Glutamatergic neuron (in vitro differentiated cells): ENCODE measurements at regions not wholly inside any gene's neighbourhood (a gene's known extent, or its start where the extent isn't known, plus 50 kb on each side); places are given as distances from the start of the nearest gene placed in this dataset.

Source experiments
- DNase-seq: peaks from one replicate; pipeline ENCODE4 v3.0.0; 2022
- H3K27ac Mint-ChIP-seq: one replicate; pipeline ENCODE4 v1.8.0; 2020; ENCODE audit warnings: mild to moderate bottlenecking, mixed read lengths, inconsistent platforms; ENCODE audit not compliant: unreplicated experiment
- H3K27me3 Mint-ChIP-seq: one replicate; pipeline ENCODE4 v1.8.0; 2020; ENCODE audit warnings: mild to moderate bottlenecking, moderate library complexity, mixed read lengths, inconsistent platforms; ENCODE audit not compliant: unreplicated experiment
- H3K36me3 Mint-ChIP-seq: one replicate; pipeline ENCODE4 v1.8.0; 2020; ENCODE audit warnings: mild to moderate bottlenecking, mixed read lengths, inconsistent platforms; ENCODE audit not compliant: unreplicated experiment
- H3K4me1 Mint-ChIP-seq: one replicate; pipeline ENCODE4 v1.8.0; 2020; ENCODE audit warnings: mild to moderate bottlenecking, low read depth, mixed read lengths, inconsistent platforms; ENCODE audit not compliant: unreplicated experiment
- H3K4me3 Mint-ChIP-seq: one replicate; pipeline ENCODE4 v1.8.0; 2020; ENCODE audit warnings: mild to moderate bottlenecking, mixed read lengths, inconsistent platforms; ENCODE audit not compliant: unreplicated experiment
- H3K9me3 Mint-ChIP-seq: one replicate; pipeline ENCODE4 v1.8.0; 2020; ENCODE audit warnings: mild to moderate bottlenecking, moderate library complexity, mixed read lengths, inconsistent platforms; ENCODE audit not compliant: unreplicated experiment
- TF ChIP-seq, protein P1 (sequence below): fragments of 200-600 bp; sonication (generic); IDR thresholded peaks from one replicate; pipeline ENCODE4 v1.5.0; 2021; ENCODE audit not compliant: partially characterized antibody, unreplicated experiment

DNA sequence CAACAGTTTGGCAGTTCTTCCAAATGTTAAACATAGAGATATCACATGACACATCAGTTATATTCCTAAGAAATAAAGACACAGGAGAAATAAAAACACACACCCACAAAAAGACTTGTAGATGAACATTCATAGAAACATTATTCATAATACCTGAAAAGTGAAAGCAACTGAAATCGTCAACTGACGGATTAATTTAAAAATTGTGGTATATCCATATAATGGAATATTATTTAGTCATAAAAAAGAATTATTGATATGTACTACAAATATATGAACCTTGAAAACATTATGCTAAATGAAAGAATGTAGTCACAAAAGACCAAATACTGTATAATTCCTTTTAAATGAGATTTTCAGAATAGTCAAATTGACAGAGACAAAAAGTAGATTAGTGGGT, 330.2 kb upstream of the CD180 start:
- no peak for DNase-seq
- no peak overlapping the region for H3K4me3 Mint-ChIP-seq
- H3K9me3 Mint-ChIP-seq, result peaks cover 3% of the 10 kb centered on the region
- peaks cover 2% of the 10 kb centered on the region for H3K27me3 Mint-ChIP-seq
- H3K27ac Mint-ChIP-seq, result no peak overlapping the region
- TF ChIP-seq, protein P1, sequence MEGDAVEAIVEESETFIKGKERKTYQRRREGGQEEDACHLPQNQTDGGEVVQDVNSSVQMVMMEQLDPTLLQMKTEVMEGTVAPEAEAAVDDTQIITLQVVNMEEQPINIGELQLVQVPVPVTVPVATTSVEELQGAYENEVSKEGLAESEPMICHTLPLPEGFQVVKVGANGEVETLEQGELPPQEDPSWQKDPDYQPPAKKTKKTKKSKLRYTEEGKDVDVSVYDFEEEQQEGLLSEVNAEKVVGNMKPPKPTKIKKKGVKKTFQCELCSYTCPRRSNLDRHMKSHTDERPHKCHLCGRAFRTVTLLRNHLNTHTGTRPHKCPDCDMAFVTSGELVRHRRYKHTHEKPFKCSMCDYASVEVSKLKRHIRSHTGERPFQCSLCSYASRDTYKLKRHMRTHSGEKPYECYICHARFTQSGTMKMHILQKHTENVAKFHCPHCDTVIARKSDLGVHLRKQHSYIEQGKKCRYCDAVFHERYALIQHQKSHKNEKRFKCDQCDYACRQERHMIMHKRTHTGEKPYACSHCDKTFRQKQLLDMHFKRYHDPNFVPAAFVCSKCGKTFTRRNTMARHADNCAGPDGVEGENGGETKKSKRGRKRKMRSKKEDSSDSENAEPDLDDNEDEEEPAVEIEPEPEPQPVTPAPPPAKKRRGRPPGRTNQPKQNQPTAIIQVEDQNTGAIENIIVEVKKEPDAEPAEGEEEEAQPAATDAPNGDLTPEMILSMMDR, result no peak
- H3K36me3 Mint-ChIP-seq, result peaks cover 11% of the 10 kb centered on the region
- H3K4me1 Mint-ChIP-seq, result no peaks in the 10 kb centered on the region

DNA sequence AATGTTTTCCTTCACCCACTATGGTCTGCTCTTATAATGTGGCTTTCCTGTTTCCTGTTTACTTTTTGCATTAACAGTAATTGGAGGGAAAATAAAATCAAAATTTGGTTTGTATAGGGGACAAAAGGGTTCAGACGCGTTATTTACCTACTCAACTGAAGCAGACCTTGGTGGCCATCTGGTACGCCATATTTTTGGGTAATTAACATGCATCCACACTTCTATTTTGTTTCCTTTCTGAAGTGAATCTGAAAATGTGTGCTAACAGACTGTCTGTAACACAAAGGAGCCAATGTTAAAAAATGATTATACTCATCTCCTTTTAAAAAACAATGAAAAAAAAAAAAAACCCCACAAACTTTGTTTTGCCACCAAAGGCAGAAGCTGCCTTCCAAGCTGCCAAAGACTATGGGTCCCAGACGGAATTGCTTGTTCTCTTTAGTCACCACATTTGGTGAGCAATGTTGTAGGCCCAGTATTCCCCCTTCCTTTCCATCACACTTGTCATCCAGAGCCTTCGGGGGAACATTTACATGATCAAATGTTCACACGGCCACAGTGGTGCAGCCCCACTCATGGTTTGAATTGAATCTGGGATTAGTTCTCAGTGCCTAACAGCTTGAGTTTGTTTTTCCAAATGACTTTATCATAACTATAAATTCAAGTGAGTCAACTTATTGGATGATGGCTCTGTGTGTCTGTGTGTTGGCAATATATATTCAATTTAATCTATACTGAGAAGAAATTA, 323.7 kb upstream of the CD180 start:
- Mint-ChIP-seq H3K27me3 (no peaks in the 10 kb centered on the region), H3K27ac (peak overlapping the region; percentile 30), H3K9me3 (peaks cover 2% of the 10 kb centered on the region), H3K4me3 (no peak overlapping the region), H3K36me3 (no peaks in the 10 kb centered on the region), H3K4me1 (peaks cover 11% of the 10 kb centered on the region)
- DNase-seq, result no peak
- TF ChIP-seq, protein P1, result no peak

DNA sequence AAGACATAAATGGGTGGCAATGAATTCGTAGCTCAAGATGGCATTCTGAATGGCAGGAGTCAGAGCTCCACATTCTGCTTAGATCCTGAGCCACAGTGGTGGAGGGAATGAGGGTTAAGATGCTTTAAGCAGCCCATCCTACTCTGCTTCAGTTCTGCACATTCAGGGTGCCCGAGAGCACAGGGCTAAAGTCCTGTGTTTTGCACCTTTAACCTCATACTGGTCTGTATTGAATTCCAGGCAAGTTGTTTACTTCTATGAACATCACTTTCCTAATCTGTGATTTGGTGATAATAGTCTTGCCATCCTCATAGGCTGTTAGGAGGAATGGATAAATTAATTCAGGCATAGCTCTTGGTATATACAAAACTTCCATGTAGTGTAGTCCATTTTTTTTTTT, 321.6 kb upstream of the CD180 start:
- H3K36me3 Mint-ChIP-seq, result no peaks in the 10 kb centered on the region
- H3K9me3 Mint-ChIP-seq, result peaks cover 2% of the 10 kb centered on the region
- H3K4me3 Mint-ChIP-seq, result no peak overlapping the region
- no peak overlapping the region for H3K27ac Mint-ChIP-seq
- H3K4me1 Mint-ChIP-seq, result peaks cover 11% of the 10 kb centered on the region
- TF ChIP-seq, protein P1, result no peak
- H3K27me3 Mint-ChIP-seq, result no peaks in the 10 kb centered on the region
- no peak for DNase-seq

DNA sequence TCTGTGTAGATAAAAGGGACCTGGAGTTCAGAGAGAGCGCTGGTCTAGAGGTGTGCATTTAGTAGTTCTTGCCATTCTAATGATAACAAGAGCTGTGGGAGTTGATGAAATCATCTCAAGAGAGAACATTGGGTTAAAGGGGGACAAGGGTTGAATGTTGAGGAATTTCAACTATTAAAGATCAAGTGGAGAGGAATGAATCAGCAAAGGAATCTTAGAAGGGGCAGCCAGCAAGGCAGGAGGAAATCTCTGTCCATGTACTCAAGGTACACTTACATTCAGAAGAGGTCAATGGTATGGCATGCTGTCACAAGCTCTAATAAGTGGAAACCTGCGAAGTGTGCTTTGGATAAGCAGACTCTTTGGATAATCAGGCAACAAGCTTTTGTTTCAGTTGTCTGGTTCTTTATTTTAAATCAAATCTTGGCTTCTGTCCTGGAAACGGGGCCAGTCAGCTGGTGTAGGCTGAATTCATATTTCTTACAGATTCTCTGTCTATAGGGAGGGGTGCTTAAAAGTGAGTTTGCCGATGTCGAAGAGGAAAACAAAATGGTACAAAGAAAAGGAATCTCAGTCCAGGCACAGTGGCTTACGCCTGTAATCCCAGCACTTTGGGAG, 320.5 kb upstream of the CD180 start:
- Mint-ChIP-seq H3K4me1 (peaks cover 11% of the 10 kb centered on the region), H3K4me3 (no peak overlapping the region), H3K36me3 (no peaks in the 10 kb centered on the region), H3K27ac (no peak overlapping the region), H3K27me3 (no peaks in the 10 kb centered on the region), H3K9me3 (peaks cover 2% of the 10 kb centered on the region)
- TF ChIP-seq, protein P1, result no peak
- DNase-seq, result no peak

DNA sequence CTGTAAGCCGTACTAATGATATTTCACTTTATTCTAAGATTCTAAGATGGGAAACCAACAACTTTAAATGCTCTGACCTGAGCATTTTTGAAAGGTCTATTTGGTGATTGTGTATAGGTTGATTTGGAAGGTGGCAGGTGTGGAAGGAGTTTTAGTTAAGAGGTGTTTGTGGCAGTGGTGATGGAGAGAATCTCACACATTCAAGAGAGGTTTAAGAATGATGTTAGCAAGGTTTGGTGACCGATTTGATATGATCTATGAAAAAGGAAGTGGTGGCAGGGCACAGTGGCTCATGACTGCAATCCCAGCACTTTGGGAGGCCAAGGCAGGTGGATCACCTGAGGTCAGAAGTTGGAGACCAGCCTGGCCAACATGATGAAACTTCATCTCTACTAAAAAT, 319.2 kb upstream of the CD180 start:
- Mint-ChIP-seq H3K4me3 (no peak overlapping the region), H3K36me3 (no peaks in the 10 kb centered on the region), H3K27ac (no peak overlapping the region), H3K27me3 (no peaks in the 10 kb centered on the region), H3K4me1 (peaks cover 11% of the 10 kb centered on the region), H3K9me3 (peaks cover 2% of the 10 kb centered on the region)
- TF ChIP-seq, protein P1, result no peak
- no peak for DNase-seq
